GM12873 (cell line): ENCODE measurements at regions not wholly inside any gene's neighbourhood (a gene's known extent, or its start where the extent isn't known, plus 50 kb on each side); places are given as distances from the start of the nearest gene placed in this dataset.

Experiments
- TF ChIP-seq, protein P1 (sequence below): IDR thresholded peaks from 2 replicates; pipeline ENCODE4 v1.5.1; 2012; ENCODE audit warnings: low read depth, mild to moderate bottlenecking, moderate library complexity, low read length, control low read depth; ENCODE audit not compliant: insufficient read depth; ENCODE audit errors: missing control alignments

GRCh38 chr14:40216976-40217375, 784.7 kb upstream of the FBXO33 start:
- TF ChIP-seq, protein P1, sequence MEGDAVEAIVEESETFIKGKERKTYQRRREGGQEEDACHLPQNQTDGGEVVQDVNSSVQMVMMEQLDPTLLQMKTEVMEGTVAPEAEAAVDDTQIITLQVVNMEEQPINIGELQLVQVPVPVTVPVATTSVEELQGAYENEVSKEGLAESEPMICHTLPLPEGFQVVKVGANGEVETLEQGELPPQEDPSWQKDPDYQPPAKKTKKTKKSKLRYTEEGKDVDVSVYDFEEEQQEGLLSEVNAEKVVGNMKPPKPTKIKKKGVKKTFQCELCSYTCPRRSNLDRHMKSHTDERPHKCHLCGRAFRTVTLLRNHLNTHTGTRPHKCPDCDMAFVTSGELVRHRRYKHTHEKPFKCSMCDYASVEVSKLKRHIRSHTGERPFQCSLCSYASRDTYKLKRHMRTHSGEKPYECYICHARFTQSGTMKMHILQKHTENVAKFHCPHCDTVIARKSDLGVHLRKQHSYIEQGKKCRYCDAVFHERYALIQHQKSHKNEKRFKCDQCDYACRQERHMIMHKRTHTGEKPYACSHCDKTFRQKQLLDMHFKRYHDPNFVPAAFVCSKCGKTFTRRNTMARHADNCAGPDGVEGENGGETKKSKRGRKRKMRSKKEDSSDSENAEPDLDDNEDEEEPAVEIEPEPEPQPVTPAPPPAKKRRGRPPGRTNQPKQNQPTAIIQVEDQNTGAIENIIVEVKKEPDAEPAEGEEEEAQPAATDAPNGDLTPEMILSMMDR = no peak

DNA sequence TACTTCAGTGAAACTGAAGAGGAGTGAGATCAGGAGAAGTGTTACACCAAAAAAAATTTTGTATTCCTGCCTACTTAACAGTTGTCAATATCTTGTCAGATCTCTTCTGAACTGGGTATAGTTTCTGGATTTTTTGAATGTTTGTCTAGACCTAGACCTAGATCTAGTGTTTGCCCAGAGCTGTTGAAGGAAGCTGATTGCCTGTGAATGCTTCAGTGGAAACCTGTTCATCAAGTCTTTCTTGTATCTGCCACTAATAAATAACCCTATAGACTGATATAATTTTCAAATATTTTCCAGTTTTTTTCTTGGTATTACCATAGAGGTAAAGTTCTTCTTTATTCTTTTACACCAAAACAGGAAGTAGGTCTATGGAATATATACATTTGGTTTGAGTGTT, 781.5 kb upstream of the FBXO33 start:
- TF ChIP-seq, protein P1 = no peak

DNA sequence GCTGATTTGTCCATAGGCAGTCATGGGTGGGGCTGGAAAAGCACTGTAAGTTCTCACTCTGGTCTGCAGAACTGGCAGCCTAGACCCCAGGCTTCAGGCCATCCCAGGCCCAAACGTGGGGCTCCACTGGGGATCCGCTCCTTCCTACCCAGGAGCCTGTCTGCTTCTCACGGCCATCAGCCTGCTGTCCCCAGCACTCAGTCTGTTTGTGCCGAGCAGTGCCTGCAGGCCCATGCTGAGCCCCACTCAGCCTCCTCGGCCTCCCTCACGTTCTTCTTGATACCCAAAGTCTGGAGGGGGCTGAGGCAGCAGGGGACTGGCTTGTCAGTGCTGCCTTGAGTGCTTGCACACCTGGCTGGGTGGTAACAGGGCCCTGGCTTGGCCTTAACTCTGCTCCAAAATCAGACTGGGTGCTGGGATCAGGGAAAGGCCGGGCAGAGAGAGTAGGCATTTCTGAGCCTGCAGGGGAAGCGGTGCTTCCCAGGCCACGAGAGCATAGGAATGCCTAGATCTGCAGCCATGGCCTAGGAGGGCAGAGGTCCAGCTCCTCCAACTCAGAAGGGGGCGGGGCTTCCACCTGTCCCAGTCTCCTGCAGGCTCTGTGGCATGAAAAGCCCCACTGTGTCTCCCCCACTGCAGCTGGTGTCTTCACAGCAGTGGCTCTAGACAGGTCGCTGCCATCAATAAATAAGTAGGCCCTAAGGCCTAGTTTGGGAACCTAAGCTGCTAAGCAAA, 772.4 kb upstream of the FBXO33 start:
- TF ChIP-seq, protein P1 = no peak

- TF ChIP-seq, protein P1 = no peak
Measured at GRCh38 chr14:40199101-40199500, 766.9 kb upstream of the FBXO33 start.

GRCh38 chr14:40197344-40197743, 765.1 kb upstream of the FBXO33 start:
- TF ChIP-seq, protein P1 = no peak

DNA sequence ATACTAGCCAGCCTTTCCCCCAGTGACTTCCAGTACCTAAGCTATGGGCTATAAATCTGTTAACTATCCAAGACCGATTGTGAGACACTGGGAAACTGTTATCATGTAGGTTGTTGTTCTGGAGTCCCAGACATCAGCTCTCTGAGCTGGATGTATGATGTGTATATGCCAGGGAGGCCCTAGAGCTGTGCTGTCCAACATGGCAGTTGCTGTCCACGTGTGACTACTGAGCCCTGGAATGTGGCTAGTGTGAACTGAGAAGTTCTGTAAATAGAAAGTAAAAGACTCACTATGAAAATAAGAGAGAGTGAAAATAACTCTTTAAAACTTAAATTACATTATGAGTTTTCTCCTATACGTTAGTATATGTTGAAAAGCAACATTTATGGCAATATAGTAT, 755.8 kb upstream of the FBXO33 start:
- TF ChIP-seq, protein P1 = no peak

DNA sequence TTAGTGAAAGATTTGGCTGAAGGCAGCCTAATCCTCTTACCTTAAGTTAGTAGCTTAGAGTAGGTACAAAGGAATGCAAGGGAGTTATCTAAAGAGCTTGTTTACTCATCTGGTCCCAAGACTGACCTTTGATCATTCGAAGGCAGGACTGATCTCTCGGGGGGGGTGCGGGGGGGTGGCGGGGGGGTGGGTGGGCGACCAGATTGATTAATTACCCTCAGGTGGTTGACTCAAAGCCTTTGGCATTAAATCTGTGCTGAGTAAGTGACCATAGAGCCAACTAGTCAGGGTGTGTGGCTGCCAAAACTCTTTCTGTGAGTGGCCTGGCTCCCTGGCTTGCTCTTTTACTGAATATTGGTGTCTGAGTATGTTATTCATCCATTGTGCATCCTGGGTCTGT, 731.9 kb upstream of the FBXO33 start:
- TF ChIP-seq, protein P1 = no peak

DNA sequence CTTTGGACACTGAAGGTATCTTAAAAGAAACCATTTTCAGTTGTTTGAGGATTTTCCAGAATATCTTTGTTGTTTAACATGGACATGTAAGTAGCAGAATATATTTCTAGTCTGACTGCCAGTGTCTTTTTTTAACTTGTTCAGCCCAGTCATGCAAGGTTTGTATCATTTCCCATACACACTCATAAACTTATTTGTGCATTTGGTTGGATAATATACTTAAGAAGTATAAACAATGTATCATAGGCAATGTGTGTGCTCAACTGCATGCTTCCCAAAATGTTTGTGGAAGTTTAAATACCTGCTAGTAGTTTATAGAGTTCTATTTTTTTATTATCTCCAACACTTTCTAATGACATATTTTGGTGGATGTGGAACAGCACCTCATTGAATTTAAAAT, 707.4 kb upstream of the FBXO33 start:
- TF ChIP-seq, protein P1 = no peak
